ENCODE measurements at regions not wholly inside any gene's neighbourhood (a gene's known extent, or its start where the extent isn't known, plus 50 kb on each side); places are given as distances from the start of the nearest gene placed in this dataset.

DNA sequence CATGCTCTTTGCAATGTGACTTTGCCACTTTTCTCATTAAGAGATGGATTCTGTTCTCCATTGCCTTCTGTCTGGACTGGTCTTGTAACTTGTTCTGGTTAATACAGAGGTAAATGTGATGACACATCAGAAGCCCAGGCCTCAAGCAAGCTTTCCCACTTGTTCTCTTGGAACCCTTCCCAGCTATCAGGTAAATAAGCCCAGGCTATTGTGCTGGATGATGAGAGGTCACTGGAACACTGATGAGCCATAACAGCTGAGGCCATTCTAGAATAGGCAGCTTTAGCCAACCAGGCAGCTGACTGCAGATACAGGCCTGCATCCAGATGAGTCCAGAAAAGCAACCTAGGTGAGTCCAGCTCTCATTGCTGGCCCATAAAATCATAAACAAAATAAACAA lies 1007.0 kb upstream of the ACVR2A start:
- TF ChIP-seq, protein P1, sequence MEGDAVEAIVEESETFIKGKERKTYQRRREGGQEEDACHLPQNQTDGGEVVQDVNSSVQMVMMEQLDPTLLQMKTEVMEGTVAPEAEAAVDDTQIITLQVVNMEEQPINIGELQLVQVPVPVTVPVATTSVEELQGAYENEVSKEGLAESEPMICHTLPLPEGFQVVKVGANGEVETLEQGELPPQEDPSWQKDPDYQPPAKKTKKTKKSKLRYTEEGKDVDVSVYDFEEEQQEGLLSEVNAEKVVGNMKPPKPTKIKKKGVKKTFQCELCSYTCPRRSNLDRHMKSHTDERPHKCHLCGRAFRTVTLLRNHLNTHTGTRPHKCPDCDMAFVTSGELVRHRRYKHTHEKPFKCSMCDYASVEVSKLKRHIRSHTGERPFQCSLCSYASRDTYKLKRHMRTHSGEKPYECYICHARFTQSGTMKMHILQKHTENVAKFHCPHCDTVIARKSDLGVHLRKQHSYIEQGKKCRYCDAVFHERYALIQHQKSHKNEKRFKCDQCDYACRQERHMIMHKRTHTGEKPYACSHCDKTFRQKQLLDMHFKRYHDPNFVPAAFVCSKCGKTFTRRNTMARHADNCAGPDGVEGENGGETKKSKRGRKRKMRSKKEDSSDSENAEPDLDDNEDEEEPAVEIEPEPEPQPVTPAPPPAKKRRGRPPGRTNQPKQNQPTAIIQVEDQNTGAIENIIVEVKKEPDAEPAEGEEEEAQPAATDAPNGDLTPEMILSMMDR (conservative IDR thresholded peaks at IDR 0.05 in 1 of 2, IDR thresholded peaks at IDR 0.05 in 1 of 2; ENCODE audit: low read depth in 1 of 2, low read length in 2 of 2) = no peak
- no peak for TF ChIP-seq EZH2 (IDR thresholded peaks at IDR 0.05; ENCODE audit: low read length, missing control alignments)

All from fibroblast of lung (primary cell).